NAMALWA (cell line): ENCODE measurements at regions not wholly inside any gene's neighbourhood (a gene's known extent, or its start where the extent isn't known, plus 50 kb on each side); places are given as distances from the start of the nearest gene placed in this dataset.
"Not testable (repeated sequence)": the region's sequence is repeated elsewhere in the genome, so short reads cannot be mapped to it uniquely, and the experiment has no call there.

ENCODE experiments used
- DNase-seq: peaks from one replicate; pipeline ENCODE4 v3.0.0-alpha.2; 2015; ENCODE audit warnings: low spot score

- not testable (repeated sequence) for DNase-seq
These were observed 334.2 kb downstream of the SPATA31A7 start for GRCh38 chr9:61523897-61524620.

GRCh38 chr9:61525629-61526028 lies 335.8 kb downstream of the SPATA31A7 start:
- DNase-seq = not testable (repeated sequence)

- DNase-seq = peak; percentile 9
These were observed 360.4 kb downstream of the SPATA31A7 start for GRCh38 chr9:61550101-61550748.

GRCh38 chr9:61571403-61572127 lies 381.7 kb downstream of the SPATA31A7 start:
- DNase-seq = not testable (repeated sequence)

GRCh38 chr9:61572364-61572763 lies 382.5 kb downstream of the SPATA31A7 start:
- not testable (repeated sequence) for DNase-seq

- DNase-seq = not testable (repeated sequence)
These were observed 383.6 kb downstream of the SPATA31A7 start for GRCh38 chr9:61573432-61573831.
